Right hindlimb (tissue), 1 donor: ENCODE measurements at regions not wholly inside any gene's neighbourhood (a gene's known extent, or its start where the extent isn't known, plus 50 kb on each side); places are given as distances from the start of the nearest gene placed in this dataset.

Experiments used
- DNase-seq: peaks from one replicate; pipeline ENCODE4 v3.0.0-alpha.2; 2018

DNA sequence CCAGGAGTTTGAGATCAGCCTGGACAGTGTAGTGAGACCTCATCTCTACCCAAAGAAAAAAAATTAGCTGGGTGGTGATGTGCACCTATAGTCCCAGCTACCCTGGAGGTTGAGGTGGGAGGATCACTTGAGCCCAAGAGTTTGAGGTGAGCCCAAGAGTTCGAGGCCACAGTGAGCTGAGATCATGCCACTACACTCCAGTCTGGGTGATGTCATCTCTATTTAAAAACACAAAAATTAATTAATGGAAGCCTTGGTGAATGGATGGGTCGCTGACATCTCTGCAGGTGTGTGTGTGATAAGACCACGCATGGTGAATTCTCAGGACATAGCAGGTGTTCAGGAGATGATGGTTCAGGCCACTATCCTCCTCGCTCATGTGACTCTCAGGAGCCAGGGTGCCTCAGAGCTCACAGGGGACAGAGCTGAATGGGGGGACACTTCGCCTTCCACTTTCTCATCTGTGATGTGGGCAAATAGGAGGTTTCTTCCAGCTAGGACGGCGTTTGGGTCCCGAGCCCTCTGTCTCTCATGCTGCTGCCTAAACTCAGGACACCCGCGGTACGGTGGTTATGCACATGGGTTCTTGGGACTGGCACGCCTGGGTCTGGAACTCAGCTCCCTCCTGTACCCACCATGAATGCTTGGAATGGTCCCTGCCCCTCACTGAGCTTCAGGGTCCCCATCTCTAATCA is 113.4 kb upstream of the ZBTB40 start:
- DNase-seq: no peak

DNA sequence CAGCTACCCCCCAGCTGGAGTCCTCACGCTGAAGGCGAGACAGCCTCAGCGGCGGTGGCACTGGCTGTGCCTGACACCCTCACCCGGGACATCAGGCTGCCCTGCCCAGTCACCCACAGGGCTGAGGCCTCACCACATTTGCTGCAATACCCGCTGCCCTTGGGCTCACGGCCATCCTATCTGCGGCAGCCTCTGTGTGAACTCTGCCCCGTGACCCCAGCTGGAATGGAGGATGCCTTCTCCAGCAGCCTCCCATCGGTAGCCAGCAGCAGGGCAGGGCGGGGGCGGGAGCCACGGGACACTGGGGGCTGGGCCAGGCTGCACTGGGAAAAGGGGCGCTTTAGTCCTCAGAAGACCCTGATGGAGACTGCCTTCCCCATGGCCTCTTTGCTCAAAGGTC is 112.4 kb upstream of the ZBTB40 start:
- no peak for DNase-seq

DNA sequence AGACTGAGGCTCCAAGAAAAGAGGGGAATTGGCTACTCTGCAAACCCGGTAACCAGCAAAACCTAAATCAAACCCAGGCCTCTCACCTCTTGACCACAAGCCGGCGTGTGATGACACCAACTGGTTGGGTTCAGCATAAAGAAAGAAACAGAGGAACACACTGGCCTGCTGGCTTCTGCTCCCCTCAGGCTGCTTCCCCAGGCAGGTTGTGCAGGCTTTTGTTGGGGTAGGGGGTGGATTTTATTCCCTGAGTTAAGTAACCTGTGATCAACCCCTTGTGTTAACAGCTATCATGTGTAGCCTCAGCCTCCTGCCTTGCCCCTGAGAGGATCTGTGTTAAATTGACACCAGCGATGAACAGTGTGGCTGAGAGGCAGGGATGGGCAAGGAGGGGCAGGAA is 111.6 kb upstream of the ZBTB40 start:
- DNase-seq: no peak

DNA sequence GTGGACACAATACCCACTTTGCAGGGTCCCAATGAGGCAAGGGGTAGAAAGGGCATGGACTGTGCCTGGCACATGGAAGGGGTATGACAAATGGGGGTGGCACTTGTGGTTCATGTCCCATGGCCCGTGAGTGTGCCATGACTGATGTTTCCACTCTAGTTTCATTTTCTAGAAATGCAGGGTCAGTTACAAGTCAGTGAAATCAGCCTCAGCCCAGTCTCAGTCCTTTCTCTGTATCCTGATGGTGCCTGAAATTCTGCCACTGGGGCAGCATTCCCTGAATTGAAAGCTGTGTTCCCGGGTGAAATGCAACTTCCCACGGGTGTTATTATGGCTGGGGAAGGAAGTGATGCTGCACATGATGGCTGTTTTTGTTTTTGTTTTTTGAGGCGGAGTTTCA is 110.8 kb upstream of the ZBTB40 start:
- DNase-seq: no peak

DNA sequence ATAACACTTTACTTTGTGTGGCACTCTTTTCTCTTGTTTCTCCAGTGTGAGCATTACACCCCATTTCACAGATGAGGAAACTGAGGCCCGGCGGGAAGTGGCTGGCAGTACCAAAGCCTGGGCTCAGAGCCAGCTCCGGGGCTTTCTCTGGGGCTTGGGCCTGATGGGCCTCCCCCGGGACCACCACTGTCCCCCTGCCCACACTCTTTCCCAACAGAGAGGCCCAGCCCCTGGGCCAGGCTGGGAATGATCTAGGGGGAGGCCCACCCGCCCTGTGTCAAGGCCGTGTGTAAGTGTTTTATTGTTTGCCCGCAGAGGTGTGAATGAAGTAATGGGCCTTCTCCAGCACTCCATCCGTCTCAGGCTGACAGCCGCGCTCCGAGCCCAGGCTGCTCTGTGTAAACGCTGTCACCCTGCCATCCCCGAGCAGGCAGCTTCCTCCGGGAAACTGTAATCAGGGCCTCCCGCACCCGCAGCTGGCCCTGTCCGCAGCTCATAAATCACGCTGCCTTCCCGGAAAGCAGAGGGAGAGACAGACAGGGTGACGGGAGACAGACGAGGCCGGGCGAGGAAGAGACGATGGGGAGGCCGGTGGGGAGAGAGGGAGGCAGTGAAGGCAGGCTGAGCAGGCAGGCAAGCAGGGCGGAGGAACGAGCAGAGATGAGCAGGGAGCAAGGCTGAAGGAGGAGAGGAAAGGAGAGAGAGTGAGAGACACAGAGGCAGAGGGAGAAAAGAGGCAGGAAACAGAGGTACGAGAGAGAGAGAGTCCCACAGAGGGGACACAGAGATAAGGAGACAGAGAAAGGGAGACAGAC is 109.7 kb upstream of the ZBTB40 start:
- peak; percentile 80 for DNase-seq

DNA sequence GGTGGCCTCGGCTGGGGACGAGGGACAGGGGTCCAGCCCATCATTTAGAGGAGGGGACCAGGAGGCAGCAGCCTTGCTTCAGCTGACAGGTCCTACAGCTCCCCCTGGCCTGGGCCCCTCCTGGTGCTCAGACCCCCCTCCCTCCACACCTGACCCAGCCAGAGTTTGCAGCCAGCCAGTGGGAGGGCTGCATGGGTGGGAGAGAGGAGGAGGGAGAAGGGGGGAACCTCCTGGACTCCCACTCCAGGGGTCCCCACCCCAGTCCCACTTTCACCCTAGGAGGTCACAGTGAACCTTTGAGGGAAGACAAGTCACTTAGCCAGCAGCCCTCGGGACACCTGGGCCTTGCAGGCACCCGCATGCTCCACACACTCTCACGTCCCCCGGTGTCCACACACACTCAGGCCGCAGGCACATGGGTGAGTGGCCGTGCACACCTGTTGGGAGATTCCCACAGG is 108.9 kb upstream of the ZBTB40 start:
- DNase-seq: no peak

DNA sequence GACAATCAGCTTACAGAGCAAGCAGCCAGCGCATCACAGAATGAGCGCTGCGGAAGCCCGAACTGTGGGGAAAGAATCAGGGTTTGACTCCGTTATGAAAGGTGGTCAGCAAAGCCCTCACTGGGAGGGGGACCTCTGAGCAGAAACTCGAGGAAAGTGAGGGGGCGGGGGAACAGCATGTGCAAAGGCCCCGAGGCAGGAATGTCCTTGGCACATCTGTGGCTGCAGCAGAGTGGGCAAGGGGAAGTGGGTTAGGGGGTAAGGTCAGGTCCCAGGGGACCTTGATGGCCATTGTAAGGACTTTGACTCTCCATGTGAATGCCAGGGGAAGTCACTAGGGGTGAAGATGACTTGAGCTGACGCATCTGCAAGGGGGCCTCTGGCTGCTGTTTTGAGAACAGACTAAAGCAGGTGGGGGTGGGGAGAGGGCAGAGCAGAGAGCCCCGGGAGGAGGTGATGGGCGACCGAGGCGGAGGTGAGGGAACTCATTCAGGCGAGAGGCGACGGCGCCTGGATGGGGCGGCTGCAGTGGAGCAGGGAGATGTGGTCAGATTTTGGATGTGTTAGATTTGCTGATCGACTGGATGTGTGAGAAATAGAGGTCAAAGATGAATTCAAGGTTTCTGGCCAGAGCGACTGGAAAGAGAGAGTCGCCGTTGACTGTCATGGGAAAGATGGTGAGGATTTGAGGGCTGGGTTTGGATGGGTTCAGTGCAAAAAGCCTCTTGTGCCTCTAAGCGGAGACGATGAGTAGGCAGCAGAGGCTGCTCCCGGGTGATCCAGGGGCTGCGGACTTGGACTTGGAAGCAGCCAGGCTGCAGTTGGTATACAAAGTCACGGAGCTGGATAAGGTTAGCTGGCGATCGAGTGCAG is 108.0 kb upstream of the ZBTB40 start:
- no peak for DNase-seq

DNA sequence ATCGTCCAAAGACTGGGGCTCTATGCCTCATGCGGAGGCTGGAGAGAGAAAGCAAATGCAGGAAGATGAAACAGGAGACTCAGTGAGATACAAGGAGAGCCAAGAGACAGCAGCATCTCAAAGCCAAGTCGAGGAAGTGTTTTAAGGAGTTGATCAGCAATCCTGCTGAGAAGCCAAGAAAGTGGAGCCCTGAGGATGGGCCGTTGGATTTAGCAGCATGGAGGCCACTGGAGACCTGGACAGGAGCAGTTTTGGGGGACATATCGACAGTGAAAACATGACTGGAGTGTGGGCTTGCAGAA is 107.4 kb upstream of the ZBTB40 start:
- no peak for DNase-seq

DNA sequence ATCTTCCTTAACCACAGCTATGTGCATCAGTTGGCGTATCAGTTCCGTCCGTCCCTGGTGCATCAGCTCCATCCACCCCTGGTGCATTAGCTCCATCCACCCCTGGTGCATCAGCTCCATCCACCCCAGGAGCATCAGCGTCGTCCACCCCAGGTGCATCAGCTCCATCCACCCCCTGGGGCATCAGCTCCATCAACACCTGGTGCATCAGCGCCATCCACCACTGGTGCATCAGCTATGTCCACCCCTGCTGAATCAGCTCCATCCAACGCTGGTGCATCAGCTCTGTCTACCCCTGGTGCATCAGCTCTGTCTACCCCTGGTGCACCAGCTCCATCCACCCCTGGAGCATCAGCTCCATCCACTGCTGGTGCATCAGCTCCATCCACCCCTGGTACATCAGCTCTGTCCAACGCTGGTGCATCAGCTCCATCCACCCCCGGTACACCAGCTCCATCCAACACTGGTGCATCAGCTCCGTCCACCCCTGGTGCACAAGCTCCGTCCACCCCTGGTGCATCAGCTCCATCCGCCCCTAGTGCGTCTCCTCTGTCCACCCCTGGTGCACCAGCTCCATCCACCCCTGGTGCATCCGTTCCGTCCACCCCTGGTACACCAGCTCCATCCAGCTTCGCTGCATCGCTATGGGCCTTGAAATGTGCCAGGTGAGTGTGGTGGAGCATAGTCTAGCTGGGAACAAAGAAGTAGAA is 106.6 kb upstream of the ZBTB40 start:
- DNase-seq: no peak

DNA sequence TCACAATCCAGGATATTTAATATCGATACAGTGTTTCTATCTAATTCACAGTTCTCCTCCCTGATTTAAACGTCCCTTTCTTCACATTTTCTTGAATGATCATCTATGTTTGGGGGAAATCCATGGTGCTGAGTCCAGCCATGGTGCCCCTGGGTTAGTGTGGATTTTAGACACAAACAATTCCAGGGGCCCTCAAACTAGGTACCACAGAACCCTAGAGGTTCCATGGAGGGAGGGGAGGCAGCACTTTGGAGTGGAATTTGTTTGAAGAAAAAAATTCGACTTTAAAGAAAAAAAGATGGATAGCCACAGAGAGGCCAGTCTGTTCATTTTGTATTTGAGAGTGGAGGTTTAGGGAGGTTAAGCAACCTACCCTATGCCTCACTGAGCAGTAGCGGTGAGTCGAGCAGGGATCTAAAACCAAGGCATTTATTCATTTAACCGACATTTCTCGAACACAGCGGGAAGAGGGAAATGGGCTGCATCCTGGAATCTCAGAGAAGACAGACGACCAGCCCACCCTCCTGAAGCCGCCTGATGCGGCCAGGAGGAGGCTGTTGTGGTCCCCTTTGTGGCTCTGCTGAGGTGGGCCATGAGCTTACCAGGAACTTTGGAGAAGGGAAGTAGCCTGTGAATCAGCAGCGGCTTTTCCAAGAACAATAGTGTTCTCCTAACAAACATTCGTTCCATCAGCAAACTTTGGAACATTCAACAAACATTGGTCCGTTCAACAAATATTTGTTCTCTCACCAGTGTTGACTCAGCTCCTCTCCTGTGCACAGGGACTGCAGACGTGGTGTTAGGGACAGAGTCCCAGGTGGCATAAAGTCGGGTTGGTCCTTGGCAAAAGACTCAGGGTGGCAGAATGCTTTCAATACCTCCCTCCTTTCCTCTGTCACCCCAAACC is 103.5 kb upstream of the ZBTB40 start:
- no peak for DNase-seq

DNA sequence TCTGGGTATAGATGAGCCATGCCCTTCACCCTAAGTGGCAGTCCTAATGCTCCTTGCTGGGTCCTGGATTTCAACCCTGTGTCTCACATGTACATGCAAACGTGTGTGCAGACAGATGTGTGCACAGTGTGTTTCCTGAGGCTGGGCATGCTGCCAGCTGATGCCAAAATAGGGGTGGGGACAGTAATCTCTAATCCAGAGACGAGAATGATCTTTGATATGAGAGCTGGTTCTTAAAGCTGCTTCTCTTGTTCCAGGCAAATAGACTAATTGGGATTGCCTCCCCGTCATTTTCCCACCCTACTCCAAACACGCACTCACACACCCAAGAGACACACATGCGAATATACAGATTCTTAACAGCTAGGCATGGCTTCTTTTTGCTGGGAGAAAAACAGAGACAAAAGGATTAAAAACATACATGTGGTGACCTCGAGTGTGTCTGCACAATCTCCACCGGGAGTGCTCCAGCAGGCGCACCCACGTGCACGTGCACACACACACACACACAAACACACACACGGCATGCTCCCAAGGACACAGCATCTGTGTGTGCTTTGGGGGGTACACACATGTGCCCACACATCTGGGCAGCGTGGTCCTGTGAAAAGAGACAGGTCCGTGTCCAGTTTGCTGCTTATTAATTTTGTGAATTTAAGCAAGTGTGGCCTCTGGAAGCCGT is 102.1 kb upstream of the ZBTB40 start:
- DNase-seq: no peak

DNA sequence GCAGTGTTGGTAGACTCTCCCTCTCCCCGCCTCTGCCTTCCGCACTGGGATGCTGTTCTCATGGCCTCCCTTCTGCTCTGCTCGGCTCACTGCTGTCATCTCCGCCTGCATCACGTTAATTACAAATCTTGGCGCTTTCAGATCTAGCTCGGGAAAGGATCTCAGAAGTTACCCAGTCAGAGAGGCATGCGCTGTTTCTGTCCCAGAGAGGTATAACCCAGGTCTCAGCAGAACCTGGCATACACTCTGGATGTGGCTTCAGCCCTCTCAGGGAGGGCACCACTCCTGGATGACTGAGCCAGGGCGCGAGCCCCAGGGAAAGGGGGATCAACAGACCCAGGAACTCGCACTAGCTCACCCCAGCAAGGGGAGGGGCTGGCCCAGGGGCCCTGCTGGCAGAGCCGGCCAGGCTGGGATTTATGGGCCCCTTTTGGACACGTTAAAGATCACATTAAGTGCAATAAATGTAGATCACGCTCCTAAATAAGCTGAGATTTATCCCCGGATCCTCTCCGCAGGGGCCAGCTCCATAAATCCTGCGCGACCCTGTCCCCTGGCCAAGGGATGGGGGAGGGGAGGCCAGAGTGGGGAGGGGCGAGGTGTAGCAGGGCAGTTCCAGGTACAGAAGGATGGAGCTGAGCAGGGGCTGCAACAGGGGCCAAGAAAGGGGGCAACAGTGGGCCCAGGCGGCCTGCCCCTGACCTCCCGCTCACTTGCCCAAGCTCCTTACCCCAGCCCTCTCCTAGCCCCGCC is 101.3 kb upstream of the ZBTB40 start:
- no peak for DNase-seq

DNA sequence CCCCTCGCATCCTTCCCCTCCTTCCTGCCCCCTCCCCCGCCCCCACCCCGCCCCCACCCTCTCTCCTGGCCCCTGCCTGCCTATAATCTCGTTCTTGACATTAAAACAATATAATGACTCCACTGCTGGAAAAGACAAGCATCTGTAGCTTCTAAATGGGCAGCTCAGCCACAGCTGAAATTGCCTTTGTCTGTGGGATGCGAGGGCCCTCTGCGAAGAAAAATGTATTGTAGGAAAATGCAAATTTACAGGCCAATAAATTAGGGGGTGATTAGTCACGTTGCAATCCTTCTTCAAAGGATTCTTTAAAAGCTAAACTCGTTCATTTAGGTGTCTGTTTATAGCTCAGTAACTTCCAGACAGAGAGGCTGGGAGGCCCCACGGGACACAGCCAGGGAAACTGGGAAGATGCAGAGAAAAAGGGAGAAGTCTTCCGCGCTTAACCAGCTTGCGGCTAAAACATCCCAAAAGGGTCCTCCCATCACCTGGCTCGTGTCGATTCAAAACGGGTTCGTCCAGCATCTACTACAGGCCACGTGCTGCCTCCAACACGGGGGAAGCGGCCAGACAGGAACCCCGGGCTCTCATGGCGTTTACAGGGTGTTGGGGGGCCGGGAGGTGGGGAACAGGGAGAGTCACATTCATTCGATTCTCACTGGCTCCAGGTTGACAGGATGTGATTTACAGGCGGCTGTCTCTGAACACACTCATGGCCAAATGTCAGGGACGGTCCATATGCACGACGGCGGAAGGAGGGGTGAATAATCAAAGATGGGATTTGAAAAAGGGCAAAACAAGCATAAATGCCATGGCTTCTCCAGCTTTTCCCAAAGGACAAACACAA is 100.5 kb upstream of the ZBTB40 start:
- DNase-seq: no peak

DNA sequence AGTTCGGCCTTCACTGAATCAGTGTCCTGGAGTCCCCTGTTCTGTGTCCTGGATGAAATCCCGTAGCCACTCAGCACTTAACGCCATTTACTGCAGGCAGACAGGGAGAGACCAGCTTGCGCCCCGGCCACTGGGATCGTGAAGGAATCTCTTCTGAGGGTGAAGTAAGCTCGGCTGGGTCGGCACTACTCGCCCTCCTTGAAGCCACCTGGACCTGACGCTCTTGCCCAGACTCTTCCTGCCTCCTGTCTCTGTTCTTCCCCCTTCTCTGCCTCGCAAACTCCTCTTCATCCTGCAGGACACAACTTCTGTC is 99.9 kb upstream of the ZBTB40 start:
- no peak for DNase-seq

DNA sequence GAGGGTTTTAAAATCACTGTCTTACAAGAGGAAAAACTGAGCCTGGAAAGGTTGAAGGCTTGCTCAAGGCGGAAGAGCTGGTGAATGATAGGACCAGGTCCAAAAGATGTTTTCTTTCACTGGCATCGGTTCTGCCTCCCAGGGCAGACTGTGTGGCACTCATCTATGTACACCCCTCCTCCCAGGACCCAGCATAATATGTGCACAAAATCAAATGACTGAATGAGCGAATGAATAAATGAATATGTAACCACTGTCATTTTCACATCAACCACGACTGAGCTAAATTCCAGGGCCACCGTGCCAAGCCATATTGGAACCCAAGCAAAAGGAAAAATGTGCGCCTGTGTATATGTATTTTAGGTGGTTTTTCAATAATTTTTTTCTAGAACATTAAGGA is 99.3 kb upstream of the ZBTB40 start:
- DNase-seq: no peak

DNA sequence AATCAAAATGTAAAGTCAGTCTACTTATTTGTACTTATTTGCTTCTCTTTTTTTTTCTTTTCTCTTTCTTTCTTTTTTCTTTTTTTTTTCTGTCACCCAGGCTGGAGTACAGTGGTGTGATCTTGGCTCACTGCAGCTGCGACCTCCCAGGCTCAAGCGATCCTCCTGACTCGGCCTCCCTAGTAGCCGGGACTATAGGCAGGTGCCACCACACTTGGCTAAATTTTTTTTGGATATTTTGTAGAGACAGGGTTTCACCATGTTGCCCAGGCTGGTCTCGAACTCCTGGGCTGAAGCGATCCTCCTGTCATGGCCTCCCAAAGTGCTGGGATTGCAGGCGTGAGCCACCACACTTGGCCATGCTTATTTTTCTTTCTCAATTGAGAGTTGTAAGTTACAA is 98.8 kb upstream of the ZBTB40 start:
- no peak for DNase-seq

DNA sequence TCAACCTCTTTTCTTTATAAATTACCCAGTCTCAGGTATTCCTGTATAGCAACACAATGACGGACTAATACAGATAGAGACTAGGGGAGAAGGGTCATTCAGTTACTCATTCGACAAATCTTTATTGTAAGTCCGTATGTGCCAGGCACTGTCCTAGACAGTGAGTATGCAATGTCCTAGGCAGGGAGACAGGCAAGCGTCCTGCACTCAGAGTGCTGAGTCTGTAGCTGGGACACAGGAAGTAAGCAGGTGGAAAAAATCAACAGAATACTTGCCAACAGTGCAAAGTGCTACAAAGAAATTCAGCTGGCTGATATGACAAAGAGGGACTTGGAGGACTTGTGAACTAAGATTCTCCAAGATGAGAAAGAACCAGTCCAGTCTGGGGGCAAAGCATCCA is 92.2 kb upstream of the ZBTB40 start:
- DNase-seq: no peak

DNA sequence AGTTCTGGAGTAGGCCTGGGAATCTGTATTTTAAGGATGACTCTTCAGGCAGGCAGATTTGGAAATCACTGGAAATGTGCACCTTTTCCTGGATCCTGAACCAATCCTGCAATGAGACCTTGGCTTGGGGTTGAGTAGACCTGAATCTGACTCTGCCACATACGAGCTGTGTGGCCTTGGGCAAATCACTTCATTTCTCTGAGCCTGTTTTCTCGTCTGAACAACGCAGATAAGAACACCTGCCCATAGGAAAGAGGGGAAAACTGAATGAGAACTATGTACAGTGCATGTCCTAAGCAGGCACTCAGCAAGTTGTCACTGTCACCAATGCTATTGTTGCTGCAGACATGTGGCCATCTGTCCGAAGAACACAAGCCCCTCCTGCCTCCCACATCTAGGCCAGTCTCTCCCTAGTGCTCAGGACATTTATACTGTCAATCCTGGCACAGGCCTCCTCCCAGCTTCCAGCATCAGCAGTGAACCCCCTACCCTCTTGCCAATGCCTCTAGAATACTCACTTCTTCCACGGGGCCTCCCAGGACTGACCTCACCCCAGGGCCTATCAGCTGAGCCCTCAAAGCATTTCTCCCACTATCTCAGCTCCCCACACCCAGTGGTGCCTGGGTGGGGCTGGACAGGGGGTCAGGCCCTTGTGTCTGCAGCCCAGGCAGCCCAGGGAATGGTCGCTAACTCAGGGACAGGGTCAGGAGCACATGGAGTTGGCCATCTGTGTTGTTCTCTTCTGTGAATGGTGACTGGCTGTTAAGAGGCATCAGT is 88.8 kb upstream of the ZBTB40 start:
- no peak for DNase-seq
